ENCODE measurements at regions not wholly inside any gene's neighbourhood (a gene's known extent, or its start where the extent isn't known, plus 50 kb on each side); places are given as distances from the start of the nearest gene placed in this dataset.
A peak's percentile ranks its signal among the peaks of the same experiment; 100 is the strongest.
"Not testable (repeated sequence)": the region's sequence is repeated elsewhere in the genome, so short reads cannot be mapped to it uniquely, and the experiment has no call there.

DNA sequence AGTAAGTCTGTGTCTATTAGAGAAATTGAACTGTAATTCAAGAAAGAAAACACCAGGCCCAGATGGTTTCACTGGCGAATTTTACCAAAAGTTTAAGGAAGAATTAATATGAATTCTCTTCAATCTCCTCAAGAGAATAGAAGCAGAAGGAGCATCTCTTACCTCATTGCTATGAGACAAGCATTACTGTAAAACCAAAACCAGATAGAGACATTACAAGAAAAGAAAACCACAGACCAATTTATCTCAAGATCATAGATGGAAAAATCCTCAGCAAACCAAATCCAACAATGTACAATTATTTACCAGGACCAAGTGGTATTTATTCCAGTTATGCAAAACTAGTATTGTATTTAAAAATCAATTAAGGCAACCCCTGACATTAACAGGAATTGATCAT lies 160.6 kb downstream of the LIPI start:
- no peaks in the 10 kb centered on the region for H3K27me3 ChIP-seq
- H3K9me3 ChIP-seq, result no peaks in the 10 kb centered on the region
- no peak for DNase-seq
- no peaks in the 10 kb centered on the region for H3K4me1 ChIP-seq
- no peak overlapping the region for H3K27ac ChIP-seq
- no peaks in the 10 kb centered on the region for H3K36me3 ChIP-seq
- TF ChIP-seq, protein P1, sequence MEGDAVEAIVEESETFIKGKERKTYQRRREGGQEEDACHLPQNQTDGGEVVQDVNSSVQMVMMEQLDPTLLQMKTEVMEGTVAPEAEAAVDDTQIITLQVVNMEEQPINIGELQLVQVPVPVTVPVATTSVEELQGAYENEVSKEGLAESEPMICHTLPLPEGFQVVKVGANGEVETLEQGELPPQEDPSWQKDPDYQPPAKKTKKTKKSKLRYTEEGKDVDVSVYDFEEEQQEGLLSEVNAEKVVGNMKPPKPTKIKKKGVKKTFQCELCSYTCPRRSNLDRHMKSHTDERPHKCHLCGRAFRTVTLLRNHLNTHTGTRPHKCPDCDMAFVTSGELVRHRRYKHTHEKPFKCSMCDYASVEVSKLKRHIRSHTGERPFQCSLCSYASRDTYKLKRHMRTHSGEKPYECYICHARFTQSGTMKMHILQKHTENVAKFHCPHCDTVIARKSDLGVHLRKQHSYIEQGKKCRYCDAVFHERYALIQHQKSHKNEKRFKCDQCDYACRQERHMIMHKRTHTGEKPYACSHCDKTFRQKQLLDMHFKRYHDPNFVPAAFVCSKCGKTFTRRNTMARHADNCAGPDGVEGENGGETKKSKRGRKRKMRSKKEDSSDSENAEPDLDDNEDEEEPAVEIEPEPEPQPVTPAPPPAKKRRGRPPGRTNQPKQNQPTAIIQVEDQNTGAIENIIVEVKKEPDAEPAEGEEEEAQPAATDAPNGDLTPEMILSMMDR (IDR thresholded peaks at IDR 0.05), result no peak
- no peak overlapping the region for H3K4me3 ChIP-seq
- intact Hi-C loops (cut with DNase I; ENCODE audit: low total_unique reads), result no loop called here

DNA sequence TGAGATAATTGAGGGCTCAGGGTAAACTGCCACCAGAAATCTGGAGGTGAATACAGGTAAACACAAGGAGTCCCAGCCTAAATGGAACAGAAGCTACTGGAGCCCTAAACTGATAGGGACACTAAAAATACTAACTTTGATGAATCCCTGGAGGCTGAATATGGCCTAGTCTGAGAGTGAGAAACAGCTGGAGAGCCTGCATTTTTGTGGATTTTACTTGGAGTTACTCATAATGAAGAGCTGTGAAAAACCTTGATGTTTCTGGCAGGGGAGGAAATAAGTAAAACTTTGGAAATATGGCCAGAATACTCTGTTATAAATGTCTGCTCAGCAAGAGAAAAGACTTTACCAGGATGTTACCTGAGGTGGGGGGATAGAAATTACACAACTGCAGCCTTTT lies 164.4 kb downstream of the LIPI start:
- H3K27me3 ChIP-seq, result no peaks in the 10 kb centered on the region
- DNase-seq, result no peak
- no peaks in the 10 kb centered on the region for H3K4me1 ChIP-seq
- TF ChIP-seq, protein P1 (IDR thresholded peaks at IDR 0.05), result no peak
- no peak overlapping the region for H3K27ac ChIP-seq
- intact Hi-C loops (cut with DNase I; ENCODE audit: low total_unique reads), result no loop called here
- H3K36me3 ChIP-seq, result no peaks in the 10 kb centered on the region
- no peaks in the 10 kb centered on the region for H3K9me3 ChIP-seq
- H3K4me3 ChIP-seq, result no peak overlapping the region

DNA sequence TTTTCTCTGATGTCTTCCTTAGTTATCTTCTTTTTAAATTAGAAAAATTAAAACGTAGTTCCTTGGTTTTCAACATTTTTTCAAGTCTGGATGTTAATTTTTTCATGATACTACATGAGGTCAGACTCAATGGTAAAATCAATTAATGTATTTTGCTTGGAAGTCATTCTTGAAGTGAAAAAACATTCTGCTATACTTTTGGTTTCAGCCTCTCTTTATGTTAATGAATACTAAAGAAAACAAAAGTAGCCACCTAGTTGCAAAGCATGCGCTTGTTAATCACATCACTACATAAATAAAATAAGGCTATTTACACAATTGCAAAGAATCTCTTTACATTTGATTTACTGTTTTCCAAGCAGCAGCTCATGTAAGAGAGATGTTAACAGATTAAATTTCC lies 170.4 kb downstream of the LIPI start:
- Histone ChIP-seq H3K36me3 (no peaks in the 10 kb centered on the region), H3K9me3 (no peaks in the 10 kb centered on the region), H3K4me1 (no peaks in the 10 kb centered on the region), H3K27me3 (no peaks in the 10 kb centered on the region), H3K27ac (no peak overlapping the region), H3K4me3 (no peak overlapping the region)
- intact Hi-C loops (cut with DNase I; ENCODE audit: low total_unique reads), result no loop called here
- TF ChIP-seq, protein P1 (IDR thresholded peaks at IDR 0.05), result no peak
- DNase-seq, result no peak

DNA sequence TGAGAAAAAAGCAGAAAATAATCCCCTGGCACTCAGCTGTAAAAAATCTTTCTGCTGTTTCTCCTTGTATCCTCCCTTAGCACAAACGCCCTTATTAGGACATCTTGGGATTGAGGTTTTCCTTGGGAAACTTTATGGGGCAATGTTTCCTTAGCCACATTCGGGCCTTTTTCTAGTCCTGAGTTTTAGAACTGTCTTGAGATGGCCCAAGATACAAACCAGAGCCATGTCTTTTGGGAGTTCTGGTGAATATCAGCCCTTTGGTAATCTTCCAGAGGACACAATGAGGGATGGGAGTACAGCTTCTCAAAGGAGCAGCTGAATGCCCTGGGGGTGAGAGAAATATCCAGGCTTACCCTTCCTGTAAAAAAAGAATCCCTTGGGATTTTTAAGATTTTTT lies 182.1 kb downstream of the LIPI start:
- intact Hi-C loops (cut with DNase I; ENCODE audit: low total_unique reads); DNase-seq: not testable (repeated sequence)

DNA sequence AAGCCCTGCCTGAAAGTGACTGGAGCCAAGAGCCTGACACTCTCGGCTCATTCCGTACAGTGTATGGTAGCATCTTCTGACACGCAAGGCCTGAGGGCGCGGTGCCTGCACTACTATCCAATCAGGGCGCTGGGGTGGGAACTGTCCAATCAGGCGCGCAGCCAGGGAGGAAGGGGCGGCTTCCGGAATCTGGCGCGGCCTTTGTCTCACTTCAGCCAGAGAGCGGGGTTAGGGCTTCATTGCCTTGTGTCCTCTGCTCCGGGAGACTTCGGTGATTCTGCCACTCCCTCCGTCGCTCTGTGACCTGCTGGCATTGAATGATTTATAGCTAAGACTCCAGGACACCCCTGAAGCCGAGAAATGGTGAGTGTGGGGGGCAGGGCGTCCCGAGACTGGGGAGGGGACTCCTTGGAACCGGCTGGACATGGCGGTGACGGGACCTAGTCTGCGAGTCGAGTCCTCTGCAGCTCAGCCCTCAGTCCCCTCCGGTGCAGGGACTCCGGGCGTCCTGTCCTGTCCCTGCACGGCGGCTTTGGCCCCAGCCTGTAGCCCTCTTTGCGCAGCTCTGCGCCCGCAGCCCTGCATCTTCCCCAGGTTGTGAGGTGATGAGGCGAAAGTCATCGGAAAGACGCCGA lies 183.4 kb downstream of the LIPI start:
- intact Hi-C loops (cut with DNase I; ENCODE audit: low total_unique reads); H3K27me3 ChIP-seq: not testable (repeated sequence)
- peak overlapping the region; percentile 22 to 63 for H3K27ac ChIP-seq

More for the DNA sequence above, 182.1 kb downstream of the LIPI start:
- peaks cover 0 to 11% (median 0%) of the 10 kb centered on the region in 4 donors for H3K4me1 ChIP-seq
- not testable (repeated sequence) for H3K36me3 ChIP-seq, H3K27me3 ChIP-seq, H3K27ac ChIP-seq, H3K9me3 ChIP-seq
- peak overlapping the region in 1 of 2 donors; percentile 61 for H3K4me3 ChIP-seq

DNA sequence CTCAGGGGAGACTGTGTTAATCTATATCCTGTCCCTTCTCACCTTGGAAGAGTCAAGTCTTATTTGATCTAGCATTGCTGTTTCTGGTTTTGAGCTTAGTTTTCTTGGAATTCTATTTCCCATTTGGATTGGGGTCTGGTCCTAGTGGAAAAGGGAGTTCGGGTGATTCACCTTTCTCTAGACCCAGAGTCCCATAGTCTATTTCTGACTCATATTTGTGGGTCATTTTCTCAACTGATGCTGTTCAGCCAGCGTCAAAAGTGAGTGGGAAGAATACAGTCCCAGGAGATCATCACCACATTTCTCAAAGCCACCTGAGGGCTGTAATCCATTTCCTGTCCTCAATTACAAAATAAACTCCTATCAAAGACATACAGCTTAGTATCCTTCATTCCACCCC lies 190.6 kb downstream of the LIPI start:
- H3K36me3 ChIP-seq; DNase-seq; H3K4me1 ChIP-seq; H3K4me3 ChIP-seq; H3K27me3 ChIP-seq; H3K27ac ChIP-seq; H3K9me3 ChIP-seq; intact Hi-C loops (cut with DNase I; ENCODE audit: low total_unique reads): not testable (repeated sequence)

More for the DNA sequence above, 183.4 kb downstream of the LIPI start:
- H3K4me1 ChIP-seq, result peaks cover 0 to 11% (median 0%) of the 10 kb centered on the region in 4 donors
- not testable (repeated sequence) for H3K36me3 ChIP-seq, H3K9me3 ChIP-seq
- DNase-seq, result peak; percentile 90 to 91
- H3K4me3 ChIP-seq, result peak overlapping the region; percentile 50 to 61

DNA sequence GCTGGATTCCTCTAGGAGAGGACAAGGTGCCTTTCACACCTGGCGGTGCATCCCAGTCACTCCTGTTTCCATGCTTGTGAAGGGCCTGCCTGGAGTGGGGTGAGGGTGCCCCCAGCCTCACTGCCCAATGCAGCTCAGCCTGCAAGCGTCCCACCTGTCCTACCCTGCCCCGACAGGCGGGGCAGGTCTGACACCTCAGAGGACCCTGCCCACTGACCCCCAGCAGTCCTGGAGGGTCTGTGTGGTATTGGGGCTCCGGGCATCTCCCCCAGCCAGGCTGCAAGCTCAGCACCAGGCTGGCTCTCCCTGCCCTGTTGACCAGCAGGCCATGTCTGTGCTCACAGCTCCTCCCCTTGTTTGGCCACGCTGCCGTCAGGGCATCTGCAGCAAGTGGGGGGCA lies 194.9 kb downstream of the LIPI start:
- H3K27me3 ChIP-seq, result not testable (repeated sequence)

DNA sequence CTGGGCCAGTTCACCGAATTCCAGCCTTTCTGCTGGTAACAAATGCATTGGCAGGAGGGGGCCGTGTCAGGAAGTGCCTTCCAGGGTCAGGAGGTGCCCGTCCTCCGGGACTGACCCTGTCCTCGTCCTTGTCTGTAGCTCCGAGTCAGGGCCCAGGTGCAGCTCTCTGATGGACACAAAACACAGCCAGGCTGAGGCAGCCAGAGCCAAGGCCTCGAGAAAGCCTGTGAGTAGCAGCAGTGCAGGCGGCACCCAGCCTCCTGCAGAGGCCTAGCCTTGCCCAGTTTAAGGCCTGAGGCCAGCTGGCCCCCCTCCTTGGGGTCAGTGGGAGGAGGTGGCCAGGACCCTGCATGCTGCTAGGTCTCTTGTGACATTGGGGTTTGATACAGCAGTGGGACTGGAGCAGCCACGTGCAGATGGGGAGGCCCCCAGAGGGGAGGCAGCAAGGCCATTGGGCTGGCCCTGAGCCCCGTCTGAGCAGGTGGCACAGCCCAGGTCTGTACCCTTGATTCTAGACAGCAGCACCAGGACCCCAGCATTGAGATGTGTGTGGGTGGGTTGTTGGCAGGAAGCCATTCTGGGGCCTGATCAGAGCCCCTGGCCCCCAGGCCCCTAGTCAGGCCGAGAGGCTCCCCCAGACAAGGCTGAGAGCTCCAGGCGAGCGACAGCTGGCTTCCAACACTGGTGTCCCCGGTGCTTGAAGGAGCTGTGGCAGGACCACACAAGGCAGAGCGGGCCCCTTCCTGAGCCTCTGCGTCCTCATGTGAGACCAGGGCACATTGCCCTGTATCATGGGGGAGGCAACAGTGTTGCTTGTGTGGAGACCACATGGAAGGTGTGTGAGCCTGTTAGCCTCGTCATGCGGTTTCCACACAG lies 196.9 kb downstream of the LIPI start:
- H3K27me3 ChIP-seq; DNase-seq; H3K9me3 ChIP-seq; H3K36me3 ChIP-seq; H3K4me1 ChIP-seq; H3K4me3 ChIP-seq; H3K27ac ChIP-seq; intact Hi-C loops (cut with DNase I; ENCODE audit: low total_unique reads): not testable (repeated sequence)

More for the DNA sequence above, 194.9 kb downstream of the LIPI start:
- H3K4me1 ChIP-seq; intact Hi-C loops (cut with DNase I; ENCODE audit: low total_unique reads); H3K4me3 ChIP-seq; H3K27ac ChIP-seq; DNase-seq; H3K9me3 ChIP-seq; H3K36me3 ChIP-seq: not testable (repeated sequence)
